Activated naive CD4-positive, alpha-beta T cell (primary cell): ENCODE measurements at regions not wholly inside any gene's neighbourhood (a gene's known extent, or its start where the extent isn't known, plus 50 kb on each side); places are given as distances from the start of the nearest gene placed in this dataset.

Experiments used
- DNase-seq, 4 experiments: peaks; one replicate each; lab custom pipeline; 2025; lab: John Stamatoyannopoulos, UW

DNA sequence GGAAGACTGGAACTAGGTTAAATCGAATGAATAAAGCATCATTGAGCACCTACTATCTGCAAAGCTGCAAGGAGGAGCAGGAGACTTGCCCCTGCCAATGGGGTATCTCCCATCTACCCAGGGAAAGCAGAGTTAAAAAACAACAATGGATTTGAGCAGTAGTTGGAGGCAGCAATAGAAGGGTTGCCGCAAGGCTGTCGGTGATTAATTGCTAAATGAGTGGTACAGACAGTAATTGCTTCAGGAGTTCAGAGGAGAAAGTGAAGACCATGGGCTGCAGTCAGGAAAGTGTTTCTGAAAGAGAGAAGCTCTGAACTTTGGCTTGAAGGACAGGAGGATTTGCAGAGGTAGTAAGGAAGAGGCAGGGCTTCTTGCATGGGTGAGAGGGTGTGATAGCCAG lies 152.9 kb downstream of the ACTL8 start:
- DNase-seq = no peak

DNA sequence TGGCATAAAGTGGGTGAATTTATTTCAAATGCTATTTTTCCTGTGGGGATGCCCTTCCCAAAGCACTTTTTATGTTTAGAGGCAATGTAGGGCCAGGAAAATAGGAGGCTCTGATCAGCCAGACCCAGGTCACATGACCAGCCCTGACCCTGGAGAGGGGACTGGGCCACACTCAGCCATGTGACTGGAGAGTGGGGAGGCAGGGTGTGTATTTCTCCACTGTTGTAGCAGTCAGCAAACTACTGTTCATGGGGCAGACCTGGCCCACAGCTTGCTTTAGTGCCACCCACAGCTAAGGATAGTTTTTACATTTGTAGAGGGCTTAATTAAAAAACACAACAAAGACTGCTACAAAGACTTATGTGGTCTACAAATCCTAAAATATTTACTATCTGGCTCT lies 153.8 kb downstream of the ACTL8 start:
- DNase-seq = no peak

DNA sequence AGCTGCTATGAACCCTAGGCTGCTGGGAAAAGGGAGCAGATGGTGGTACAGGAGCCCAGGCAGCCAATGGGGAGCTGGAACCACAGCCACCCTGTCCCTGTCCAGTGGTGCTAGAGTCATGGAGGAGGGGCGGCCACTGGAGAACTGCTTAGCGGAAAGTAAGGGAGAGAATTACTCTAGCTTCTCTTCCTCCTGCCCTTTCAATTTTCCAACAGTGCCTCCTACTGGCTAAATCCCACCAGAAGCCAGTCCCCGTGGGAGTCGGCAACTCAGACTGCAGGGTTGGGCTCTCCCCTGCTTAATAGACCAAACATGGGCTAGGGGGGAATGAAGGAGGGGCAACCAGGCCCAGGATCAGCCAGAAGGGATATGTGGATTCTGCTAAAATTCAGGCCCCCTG lies 154.5 kb downstream of the ACTL8 start:
- no peak for DNase-seq

DNA sequence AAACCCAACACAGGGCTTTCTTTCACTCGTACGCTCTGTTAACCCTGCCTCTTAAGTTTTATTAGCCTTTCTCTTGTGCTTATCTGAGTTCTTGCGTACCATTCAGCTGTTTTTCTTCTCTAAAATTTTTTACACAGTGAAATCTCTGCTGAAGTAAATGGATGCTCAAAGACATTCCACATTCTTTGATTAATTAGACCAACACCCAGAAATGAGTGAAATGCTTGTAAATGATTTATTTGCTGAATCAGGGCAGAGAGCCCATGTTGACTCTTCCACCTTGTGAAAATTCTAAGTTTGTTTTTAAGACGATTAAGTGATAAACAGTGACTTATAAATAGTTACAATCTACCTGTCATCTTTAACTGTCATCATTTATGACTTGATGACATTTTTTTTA lies 156.7 kb downstream of the ACTL8 start:
- DNase-seq = no peak

- no peak for DNase-seq
These were observed 157.4 kb downstream of the ACTL8 start for GRCh38 chr1:17912491-17912890.

- DNase-seq = no peak
These were observed 158.4 kb downstream of the ACTL8 start for GRCh38 chr1:17913326-17914115.

DNA sequence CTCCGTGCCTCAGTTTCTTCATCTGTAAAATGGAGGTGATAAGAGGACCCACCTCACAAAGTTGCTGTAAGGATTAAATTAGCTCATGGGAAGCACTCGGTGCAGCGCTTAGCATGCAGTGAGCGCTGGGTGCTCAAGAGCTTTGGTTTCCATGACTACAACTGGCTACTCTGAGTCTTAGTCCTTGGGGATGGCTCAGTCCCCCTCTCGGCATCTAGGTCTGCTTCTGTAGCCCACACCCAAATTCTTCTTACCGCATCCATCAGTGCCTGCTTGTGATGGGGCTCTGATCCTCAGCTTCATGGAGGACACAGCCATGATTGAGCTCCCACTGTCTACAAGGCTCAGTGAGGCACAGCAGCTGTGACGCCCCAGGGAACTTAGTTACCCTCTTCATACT lies 159.0 kb downstream of the ACTL8 start:
- DNase-seq = no peak

DNA sequence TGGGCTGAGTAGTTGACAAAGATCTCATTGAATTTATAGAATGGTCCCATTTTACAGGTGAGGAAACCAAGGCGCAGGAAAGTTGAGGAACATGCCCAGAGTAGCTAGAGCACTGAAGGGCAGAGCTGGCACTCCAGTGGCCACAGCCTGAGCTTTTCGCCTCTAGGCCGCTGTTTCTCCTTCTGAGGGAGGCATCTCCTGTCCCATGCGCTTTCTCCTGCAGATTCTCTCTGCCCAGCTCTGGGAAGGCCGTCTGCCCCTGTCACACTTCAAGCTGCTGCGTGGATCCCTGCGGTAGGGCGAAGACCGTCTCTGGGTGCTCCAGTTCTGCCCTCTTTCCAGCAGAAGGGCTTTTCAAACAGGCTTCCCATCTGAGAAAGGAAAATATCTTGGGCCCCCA lies 159.9 kb downstream of the ACTL8 start:
- no peak for DNase-seq

DNA sequence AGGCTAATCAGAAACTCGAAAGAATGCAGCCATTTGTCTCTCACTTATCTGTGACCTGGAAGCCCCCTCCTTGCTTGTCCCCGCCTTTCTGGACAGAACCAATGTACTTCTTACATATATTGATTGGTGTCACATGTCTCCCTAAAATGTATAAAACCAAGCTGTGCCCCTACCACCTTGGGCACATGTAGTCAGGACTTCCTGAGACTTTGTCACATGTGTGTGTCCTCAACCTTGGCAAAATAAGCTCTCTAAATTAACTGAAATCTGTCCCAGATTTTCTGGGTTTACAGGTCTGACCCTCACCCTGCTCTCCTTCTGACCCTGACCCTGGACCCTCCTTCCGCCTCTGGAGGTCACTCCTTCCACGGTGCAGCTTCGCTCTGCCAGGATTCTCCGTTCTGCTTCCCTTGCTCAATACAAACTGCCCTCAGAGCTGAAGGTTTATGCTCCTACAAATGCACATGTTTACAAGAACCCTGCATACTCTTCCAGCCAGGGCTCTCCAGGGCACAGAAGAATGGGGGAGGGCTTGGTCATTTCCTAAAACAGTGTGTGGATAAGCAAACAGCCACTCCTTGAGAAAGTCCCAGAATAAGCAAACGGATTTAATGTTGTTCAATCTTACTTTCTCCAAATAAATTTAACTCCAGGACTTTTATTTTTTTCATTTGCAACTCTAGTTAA lies 160.5 kb downstream of the ACTL8 start:
- DNase-seq = no peak

- DNase-seq = no peak
These were observed 161.6 kb downstream of the ACTL8 start for GRCh38 chr1:17916702-17917101.

DNA sequence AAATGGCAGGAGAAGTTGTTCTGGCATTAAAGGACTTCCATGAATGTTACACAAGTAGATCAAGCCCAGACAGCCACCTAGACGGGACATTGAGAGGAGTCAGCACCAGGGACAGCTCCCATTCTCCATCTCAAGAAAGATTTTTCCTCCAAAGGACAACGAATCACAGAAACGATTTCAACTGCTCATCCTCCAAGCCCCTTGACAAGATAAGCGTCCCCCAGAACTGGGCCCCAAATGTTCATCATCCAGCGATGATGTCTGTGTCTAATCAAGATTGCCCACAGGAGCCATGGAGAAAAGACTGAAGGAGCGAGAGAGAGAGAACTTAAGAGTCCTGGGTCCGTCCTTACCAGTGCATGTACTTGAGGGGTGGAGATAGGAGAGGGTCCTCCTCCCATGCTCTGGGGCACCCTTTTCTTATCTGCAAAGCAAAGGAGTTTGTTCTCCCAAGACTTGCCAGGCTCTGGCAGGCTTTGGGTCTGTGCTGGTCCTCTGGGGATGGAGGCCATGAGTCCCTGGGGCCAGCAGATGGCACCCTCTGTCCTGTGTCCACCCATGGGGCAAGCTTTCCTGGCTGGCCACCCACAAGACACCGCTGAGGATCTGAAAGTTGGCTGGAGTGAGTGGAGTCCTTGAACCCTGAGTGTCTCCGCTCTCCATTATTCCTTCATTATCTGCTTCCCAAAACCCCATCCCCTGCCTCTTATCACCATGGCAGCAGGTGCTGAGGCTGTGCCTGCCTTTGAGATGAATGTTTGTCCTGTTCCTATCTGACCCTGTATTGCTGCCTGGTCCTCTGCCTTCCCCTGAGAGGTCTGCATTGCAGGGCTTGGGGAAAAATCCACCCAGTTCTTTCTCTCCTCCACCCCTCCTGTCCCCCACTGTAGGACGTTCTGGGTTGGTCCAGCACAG lies 164.6 kb downstream of the ACTL8 start:
- DNase-seq = no peak

DNA sequence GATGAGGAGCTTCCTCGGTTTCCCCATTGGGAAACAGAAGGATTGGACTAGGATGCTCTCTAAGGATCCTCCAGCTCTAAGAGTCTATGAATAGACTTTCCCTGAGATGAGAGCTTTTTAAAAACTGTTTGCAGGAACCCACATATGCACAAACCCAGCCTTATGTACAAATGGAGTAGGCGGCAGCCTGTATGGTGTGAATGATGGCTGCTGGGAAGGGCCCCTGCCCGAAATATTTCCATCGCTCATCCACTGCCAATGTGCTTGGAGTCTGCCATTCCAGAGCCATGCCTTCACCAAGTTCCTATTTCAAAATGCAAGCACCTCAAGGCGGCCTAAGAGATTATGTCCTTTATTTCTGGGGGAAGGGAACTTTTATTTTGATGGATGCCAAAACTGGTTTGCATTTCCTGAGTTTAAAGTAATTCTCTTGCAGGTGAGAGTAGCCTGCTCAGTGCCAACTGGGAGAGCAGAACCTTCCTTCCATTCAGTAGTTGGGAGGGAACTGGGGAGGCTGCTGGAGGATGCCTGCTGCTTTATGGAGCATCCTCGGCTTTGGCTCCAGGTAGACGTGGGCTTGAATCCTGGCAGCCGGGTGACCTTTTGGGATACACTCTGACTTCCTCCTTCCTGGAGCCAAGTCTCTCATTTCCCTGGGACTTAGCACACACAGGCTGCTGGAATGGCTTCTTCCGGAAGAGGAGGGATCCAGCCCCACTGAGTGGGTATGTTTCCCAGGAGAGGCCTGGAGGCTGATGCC lies 165.9 kb downstream of the ACTL8 start:
- no peak for DNase-seq

- DNase-seq = peak in 1 of 4 experiments; percentile 4
These were observed 167.7 kb downstream of the ACTL8 start for GRCh38 chr1:17922833-17923232.

GRCh38 chr1:17923666-17924065 lies 168.5 kb downstream of the ACTL8 start:
- no peak for DNase-seq

- DNase-seq = no peak
These were observed 169.4 kb downstream of the ACTL8 start for GRCh38 chr1:17924578-17924977.

DNA sequence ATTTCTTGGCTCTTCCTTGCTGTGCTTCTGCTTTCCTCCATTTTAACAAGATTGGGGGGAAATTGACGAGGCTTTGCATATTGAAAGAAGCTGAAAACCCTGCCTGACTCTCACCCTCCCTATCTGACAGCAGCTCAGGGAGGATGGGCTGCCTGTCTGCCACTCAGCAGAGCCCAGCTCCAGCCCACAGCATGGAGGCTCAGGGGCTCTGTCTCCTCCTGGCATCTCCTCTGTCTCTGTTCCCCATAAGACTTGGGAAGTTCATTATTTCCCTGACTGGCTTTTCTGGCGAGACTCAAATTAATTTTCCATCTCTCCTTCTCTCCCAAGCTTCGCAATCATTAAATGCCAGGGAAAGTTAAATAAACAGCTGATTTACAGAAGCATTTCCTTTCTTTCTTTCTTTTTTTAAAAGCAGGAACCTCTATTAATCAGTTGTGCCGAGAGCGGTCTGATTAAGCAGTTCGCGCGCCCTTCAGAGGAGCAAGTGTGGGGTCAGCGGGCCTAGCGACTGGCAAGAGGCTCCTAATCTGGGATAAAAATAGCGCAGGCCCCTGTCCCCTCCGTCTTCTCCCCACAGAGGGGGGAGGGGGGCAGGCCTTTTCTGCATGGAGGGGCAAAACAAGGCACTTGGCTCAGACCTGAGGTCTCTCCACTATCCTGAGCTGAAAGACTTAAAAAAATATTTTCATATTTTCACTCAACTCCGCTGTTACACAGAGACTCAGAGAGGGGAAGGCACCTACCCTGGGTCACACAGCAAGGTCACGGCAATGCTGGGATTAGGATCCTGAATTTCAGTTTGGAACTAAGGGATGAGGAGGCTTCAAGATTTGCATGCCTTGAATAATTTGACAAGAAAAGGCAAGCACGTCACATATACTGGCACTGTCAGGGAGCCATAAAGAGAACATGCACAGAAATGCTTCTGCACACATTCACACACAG lies 170.4 kb downstream of the ACTL8 start:
- DNase-seq = no peak

GRCh38 chr1:17926906-17927305 lies 171.8 kb downstream of the ACTL8 start:
- DNase-seq = no peak

DNA sequence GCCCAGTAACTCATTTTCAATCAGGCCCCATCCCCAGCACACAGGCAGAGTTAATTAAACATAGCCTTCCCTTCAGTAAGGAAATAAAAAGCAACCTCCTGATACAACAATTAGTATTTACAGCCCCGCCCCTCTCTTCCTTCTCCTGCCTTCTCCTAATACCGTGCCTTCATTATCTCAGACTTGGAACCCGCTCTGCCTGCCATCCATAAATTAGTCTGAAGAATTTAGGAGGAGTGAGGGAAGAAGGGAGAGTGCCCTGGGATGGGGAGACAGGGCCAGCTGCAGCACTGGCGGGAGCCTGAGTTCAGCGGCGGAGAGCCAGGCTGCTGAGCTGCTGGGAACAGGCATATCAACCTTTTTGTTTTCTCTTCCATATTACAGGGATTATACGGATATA lies 172.8 kb downstream of the ACTL8 start:
- DNase-seq = no peak

GRCh38 chr1:17929224-17929623 lies 174.1 kb downstream of the ACTL8 start:
- DNase-seq = no peak

- DNase-seq = no peak
These were observed 175.5 kb downstream of the ACTL8 start for GRCh38 chr1:17930635-17931034.

DNA sequence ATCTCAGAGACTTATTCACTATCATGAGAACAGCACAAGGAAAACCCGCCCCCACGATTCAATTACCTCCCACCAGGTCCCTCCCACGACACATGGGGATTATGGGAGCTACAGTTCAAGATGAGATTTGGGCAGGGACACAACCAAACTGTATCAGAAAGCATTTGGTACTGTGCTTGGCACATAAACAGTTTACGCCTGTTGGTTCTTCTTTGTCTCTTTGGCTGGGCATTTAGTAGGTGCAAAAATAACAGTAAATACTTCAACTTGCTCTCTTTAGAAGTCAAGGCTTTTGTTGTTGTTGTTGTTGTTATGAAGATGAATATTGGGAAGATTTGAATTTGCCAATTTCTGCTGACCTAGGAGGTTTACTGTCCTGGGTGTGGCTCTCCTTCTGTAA lies 175.4 kb upstream of the IGSF21 start:
- no peak for DNase-seq
